GM18511 (cell line): ENCODE measurements at regions not wholly inside any gene's neighbourhood (a gene's known extent, or its start where the extent isn't known, plus 50 kb on each side); places are given as distances from the start of the nearest gene placed in this dataset.
"Not testable (repeated sequence)": the region's sequence is repeated elsewhere in the genome, so short reads cannot be mapped to it uniquely, and the experiment has no call there.

Experiments
- ATAC-seq: cut with Tn5 transposase; IDR thresholded peaks from one replicate; pipeline ENCODE4 v1.9.1; 2021; ENCODE audit warnings: mild to moderate bottlenecking, moderate library complexity; ENCODE audit not compliant: unreplicated experiment

GRCh38 chr5:114148253-114148652 is 213.6 kb upstream of the KCNN2 start:
- ATAC-seq: no peak

DNA sequence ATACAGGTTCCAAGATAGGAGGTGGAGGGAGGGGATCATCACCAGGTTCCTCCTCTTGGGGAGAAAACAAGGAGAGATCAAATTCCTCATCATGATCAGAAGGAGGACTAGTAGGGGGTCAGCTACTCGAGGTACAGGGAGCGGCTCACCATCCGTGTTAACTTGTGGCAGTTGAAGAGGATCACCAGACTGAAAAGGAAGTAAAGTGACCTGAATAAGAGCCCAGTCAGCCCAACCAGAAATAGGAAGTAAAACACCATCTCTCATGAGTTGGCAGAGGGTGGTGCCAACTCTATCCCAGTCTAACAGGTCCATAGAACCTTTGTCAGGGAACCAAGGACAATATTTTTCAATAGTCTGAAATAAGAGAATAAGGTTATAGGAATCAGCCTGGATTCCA is 213.1 kb upstream of the KCNN2 start:
- not testable (repeated sequence) for ATAC-seq

- no peak for ATAC-seq
Observed at GRCh38 chr5:114152656-114153360, 209.1 kb upstream of the KCNN2 start.

DNA sequence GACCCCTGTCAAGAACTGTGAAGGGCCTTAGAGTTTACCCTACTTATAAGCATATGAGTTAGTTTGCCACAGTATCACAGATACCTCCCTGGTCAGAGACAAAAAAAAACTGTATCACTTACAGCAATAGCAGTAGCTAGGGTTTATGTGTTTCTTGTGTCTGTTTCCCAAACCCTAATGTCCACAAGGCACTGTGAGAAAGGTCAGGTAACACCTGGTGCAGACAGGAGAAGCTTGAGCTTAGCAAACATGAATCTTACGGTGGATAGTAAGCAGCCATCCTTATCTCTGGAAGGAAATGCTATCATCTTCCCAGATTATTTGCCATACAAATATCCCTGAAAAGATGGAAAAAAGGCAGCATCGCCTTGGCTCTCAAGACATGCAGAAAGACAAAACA is 208.5 kb upstream of the KCNN2 start:
- no peak for ATAC-seq

DNA sequence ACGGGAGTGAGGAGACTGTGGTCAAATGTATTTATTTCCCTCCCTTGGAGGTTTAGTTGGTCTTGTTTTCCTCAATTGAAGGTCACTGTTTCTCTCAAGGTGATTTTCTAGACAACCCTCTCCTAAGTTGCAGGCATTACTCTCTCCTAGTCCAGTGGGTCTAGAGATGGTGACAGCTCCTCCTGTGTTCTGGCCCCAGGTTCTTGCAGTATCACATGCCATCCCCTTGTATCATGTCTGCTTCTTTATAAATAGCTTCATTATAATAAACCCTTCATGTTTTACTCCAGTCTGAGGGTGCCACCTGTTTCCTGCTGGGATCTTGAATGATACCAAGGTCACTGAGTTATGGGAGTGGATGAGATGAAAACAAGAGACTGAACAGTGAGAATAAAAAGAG is 208.0 kb upstream of the KCNN2 start:
- ATAC-seq: no peak

GRCh38 chr5:114166081-114166480 is 195.8 kb upstream of the KCNN2 start:
- no peak for ATAC-seq

DNA sequence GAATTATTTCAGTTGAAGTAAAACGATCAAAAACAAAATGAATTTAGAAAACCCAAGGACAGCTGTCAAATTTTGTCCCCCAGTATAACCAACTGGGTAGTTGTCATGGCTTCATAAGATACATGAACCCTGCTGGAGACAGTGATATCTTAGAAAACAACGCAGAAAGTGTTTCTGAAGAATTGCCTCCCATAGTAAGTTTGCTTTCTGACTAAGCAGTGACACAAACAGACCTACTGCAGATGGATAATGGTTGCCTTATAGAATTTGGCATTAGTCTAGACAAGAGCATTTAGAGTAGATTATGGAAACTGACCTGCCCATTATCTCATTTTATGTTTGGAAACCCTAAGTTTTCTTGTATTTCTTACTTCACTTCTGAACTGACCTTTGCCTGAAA is 187.7 kb upstream of the KCNN2 start:
- ATAC-seq: no peak

- no peak for ATAC-seq
Observed at GRCh38 chr5:114174837-114175236, 187.0 kb upstream of the KCNN2 start.

GRCh38 chr5:114176356-114176755 is 185.5 kb upstream of the KCNN2 start:
- no peak for ATAC-seq

GRCh38 chr5:114179134-114179533 is 182.7 kb upstream of the KCNN2 start:
- ATAC-seq: no peak

DNA sequence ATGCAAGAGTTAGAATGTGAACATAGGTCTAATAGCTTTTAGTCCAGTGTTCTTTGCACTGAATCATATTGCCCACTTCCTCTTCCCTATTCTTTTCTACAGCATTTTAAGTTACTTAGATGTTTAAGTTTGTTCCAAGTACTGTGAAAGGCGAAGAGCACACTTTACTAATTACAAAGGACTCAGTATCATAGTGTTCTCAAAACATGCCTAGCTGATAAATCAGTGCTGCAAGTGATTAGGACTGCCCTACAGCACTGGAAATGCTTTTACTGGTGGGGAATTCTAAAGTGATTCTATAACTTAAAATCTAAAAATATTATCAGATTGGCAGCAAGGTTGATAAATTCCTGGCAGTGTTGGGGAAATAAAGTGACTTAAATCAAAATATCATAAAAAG is 177.9 kb upstream of the KCNN2 start:
- no peak for ATAC-seq

GRCh38 chr5:114185274-114185673 is 176.6 kb upstream of the KCNN2 start:
- ATAC-seq: no peak

GRCh38 chr5:114191441-114191840 is 170.4 kb upstream of the KCNN2 start:
- ATAC-seq: no peak

- ATAC-seq: no peak
Observed at GRCh38 chr5:114192108-114192507, 169.8 kb upstream of the KCNN2 start.

DNA sequence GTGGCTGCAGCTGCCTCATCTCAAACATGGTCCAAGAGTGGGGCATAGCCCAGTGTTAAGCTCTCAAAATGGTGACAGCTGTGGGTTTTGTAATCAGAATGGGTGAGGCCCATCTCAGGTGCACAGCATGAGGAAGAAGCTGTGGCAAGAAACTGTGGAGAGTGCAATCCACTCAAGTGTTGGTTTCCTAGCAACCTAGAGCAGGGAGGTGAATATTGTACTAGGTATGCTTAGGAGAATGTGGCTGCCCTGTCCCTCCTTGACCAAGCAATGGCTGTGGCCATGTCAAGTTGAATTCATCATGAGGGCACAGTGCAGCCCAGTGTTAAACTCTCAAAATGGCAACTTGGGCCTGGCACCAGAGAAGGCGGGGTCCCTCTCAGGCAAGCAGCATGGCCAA is 160.5 kb upstream of the KCNN2 start:
- ATAC-seq: no peak

- no peak for ATAC-seq
Observed at GRCh38 chr5:114204923-114205322, 156.9 kb upstream of the KCNN2 start.

- ATAC-seq: no peak
Observed at GRCh38 chr5:114206640-114207039, 155.2 kb upstream of the KCNN2 start.

DNA sequence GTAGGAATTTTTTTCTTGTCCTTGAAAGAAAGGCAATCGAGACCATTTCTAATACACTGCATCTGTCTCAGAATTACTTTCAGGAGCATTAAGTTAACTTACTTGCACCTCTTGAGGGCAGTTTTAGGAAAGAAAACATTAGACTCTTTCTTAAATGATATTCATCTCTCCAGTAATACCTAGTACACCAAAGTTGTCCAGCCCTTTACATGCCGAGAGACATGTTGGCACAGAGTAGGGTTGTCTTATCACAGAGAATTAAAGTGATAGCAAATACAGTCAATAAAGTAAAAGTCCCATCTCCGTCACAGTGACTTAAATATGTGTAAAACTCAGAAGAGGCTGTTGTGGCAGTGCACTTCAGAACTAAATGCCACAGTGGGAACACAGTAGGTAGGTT is 154.3 kb upstream of the KCNN2 start:
- ATAC-seq: no peak

- no peak for ATAC-seq
Observed at GRCh38 chr5:114208120-114208519, 153.8 kb upstream of the KCNN2 start.

DNA sequence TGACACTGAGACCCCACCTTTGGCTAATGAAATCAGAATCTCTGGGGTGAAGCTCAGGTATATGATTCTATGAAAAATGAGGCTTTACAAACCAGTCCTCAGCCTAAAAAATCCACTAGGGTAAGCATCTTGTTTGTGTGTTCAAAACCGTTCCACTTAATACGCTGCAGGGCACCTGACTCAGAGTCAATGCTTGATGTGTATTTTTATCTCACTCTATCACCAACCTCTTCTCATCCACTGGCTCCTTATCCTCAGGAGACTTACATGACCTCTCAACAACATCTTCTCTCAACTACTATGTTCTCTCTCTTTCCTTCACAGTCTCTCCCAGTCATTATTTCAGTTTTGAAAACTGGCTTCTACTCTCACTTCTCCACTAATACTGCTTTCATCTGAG is 153.3 kb upstream of the KCNN2 start:
- no peak for ATAC-seq

- no peak for ATAC-seq
Observed at GRCh38 chr5:114210662-114211061, 151.2 kb upstream of the KCNN2 start.

DNA sequence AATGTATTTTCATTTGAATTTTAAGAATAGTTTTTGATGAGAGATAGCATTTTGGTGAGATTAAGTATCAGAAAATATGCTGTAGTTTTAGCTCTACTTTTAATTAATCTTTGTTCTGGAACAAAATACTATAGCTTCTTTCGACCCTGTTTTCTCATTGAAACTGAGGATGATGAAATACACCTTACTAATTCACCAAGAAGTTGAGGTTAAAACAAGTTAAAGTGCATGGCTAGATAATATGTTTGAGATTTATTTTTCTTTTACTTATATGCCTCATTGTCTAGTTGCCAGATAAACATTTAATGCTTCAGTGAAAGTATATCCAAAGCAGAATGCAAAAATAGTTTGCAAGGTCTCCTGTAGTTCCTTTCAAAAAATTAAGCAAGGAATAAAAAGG is 140.1 kb upstream of the KCNN2 start:
- ATAC-seq: no peak

- peak; percentile 85 for ATAC-seq
Observed at GRCh38 chr5:114223866-114224265, 138.0 kb upstream of the KCNN2 start.
